Activated B cell treated with CpG ODN at 0.5 μM for 24 hours (primary cell): ENCODE measurements at regions not wholly inside any gene's neighbourhood (a gene's known extent, or its start where the extent isn't known, plus 50 kb on each side); places are given as distances from the start of the nearest gene placed in this dataset.
"Not testable (repeated sequence)": the region's sequence is repeated elsewhere in the genome, so short reads cannot be mapped to it uniquely, and the experiment has no call there.

ENCODE experiments used
- ATAC-seq: fragments of 200-7000 bp; cut with Tn5 transposase; one replicate; pipeline ENCODE4 v1.10.0; 2021; ENCODE audit warnings: low read depth, mild to moderate bottlenecking, moderate library complexity
- CTCF ChIA-PET: fragments of 350-600 bp; sonication (Branson Sonifier 250); formaldehyde crosslinking; loops from one replicate; lab custom pipeline; 2021; ENCODE audit warnings: antibody characterized with exemption; lab: Charles Lee
- POLR2A ChIA-PET: fragments of 350-600 bp; sonication (Branson Sonifier 250); formaldehyde crosslinking; loops from one replicate; lab custom pipeline; 2021; ENCODE audit warnings: antibody characterized with exemption; lab: Charles Lee
- DNase-seq: peaks from one replicate; pipeline ENCODE4 v3.0.0; 2022
- H3K27ac Mint-ChIP-seq: one replicate; pipeline ENCODE4 v1.8.0; 2020; ENCODE audit warnings: mixed read lengths
- H3K27me3 Mint-ChIP-seq: one replicate; pipeline ENCODE4 v1.8.0; 2021; ENCODE audit warnings: mixed read lengths
- H3K36me3 Mint-ChIP-seq: one replicate; pipeline ENCODE4 v1.8.0; 2021; ENCODE audit warnings: low read depth, mixed read lengths
- H3K4me1 Mint-ChIP-seq: one replicate; pipeline ENCODE4 v1.8.0; 2021; ENCODE audit warnings: mixed read lengths
- H3K4me3 Mint-ChIP-seq: one replicate; pipeline ENCODE4 v1.8.0; 2020; ENCODE audit warnings: mild to moderate bottlenecking, mixed read lengths
- H3K9me3 Mint-ChIP-seq: one replicate; pipeline ENCODE4 v1.8.0; 2020; ENCODE audit warnings: mixed read lengths
- intact Hi-C: fragments of 100-400 bp; cut with micrococcal nuclease; formaldehyde crosslinking; loops from one replicate; pipeline ENCODE4 v1.15.1; 2024

GRCh38 chrY:3088149-3088548 is 153.0 kb downstream of the ZFY start:
- H3K27ac Mint-ChIP-seq, H3K36me3 Mint-ChIP-seq, H3K27me3 Mint-ChIP-seq, H3K4me3 Mint-ChIP-seq, intact Hi-C loops, H3K4me1 Mint-ChIP-seq, H3K9me3 Mint-ChIP-seq, DNase-seq, CTCF ChIA-PET, ATAC-seq, POLR2A ChIA-PET: not testable (repeated sequence)

GRCh38 chrY:3108674-3109073 is 173.5 kb downstream of the ZFY start:
- POLR2A ChIA-PET, H3K36me3 Mint-ChIP-seq, H3K4me1 Mint-ChIP-seq, H3K27me3 Mint-ChIP-seq, ATAC-seq, H3K9me3 Mint-ChIP-seq, intact Hi-C loops, CTCF ChIA-PET, H3K27ac Mint-ChIP-seq, H3K4me3 Mint-ChIP-seq, DNase-seq: not testable (repeated sequence)

- intact Hi-C loops, DNase-seq, H3K4me3 Mint-ChIP-seq, CTCF ChIA-PET, POLR2A ChIA-PET, H3K27ac Mint-ChIP-seq, H3K9me3 Mint-ChIP-seq, H3K27me3 Mint-ChIP-seq, ATAC-seq, H3K4me1 Mint-ChIP-seq, H3K36me3 Mint-ChIP-seq: not testable (repeated sequence)
These were observed 185.1 kb downstream of the ZFY start for GRCh38 chrY:3120234-3120633.

- H3K36me3 Mint-ChIP-seq, H3K9me3 Mint-ChIP-seq, H3K27me3 Mint-ChIP-seq, H3K4me1 Mint-ChIP-seq, DNase-seq, POLR2A ChIA-PET, CTCF ChIA-PET, intact Hi-C loops, ATAC-seq, H3K4me3 Mint-ChIP-seq, H3K27ac Mint-ChIP-seq: not testable (repeated sequence)
These were observed 185.5 kb downstream of the ZFY start for GRCh38 chrY:3120716-3121115.

GRCh38 chrY:3123482-3123881 is 188.3 kb downstream of the ZFY start:
- POLR2A ChIA-PET, ATAC-seq, CTCF ChIA-PET, H3K4me1 Mint-ChIP-seq, H3K9me3 Mint-ChIP-seq, H3K36me3 Mint-ChIP-seq, H3K27me3 Mint-ChIP-seq, H3K27ac Mint-ChIP-seq, DNase-seq, intact Hi-C loops, H3K4me3 Mint-ChIP-seq: not testable (repeated sequence)

GRCh38 chrY:3171074-3171473 is 235.9 kb downstream of the ZFY start:
- ATAC-seq, H3K4me1 Mint-ChIP-seq, H3K27ac Mint-ChIP-seq, DNase-seq, H3K9me3 Mint-ChIP-seq, H3K27me3 Mint-ChIP-seq, intact Hi-C loops, POLR2A ChIA-PET, H3K36me3 Mint-ChIP-seq, H3K4me3 Mint-ChIP-seq, CTCF ChIA-PET: not testable (repeated sequence)

GRCh38 chrY:3195035-3195434 is 259.9 kb downstream of the ZFY start:
- intact Hi-C loops, DNase-seq, H3K27me3 Mint-ChIP-seq, H3K4me1 Mint-ChIP-seq, POLR2A ChIA-PET, H3K36me3 Mint-ChIP-seq, CTCF ChIA-PET, ATAC-seq, H3K27ac Mint-ChIP-seq, H3K9me3 Mint-ChIP-seq, H3K4me3 Mint-ChIP-seq: not testable (repeated sequence)

GRCh38 chrY:3202287-3202686 is 267.1 kb downstream of the ZFY start:
- CTCF ChIA-PET, H3K36me3 Mint-ChIP-seq, H3K27ac Mint-ChIP-seq, ATAC-seq, POLR2A ChIA-PET, H3K4me1 Mint-ChIP-seq, H3K9me3 Mint-ChIP-seq, H3K4me3 Mint-ChIP-seq, DNase-seq, intact Hi-C loops, H3K27me3 Mint-ChIP-seq: not testable (repeated sequence)

- intact Hi-C loops, ATAC-seq, H3K27me3 Mint-ChIP-seq, CTCF ChIA-PET, POLR2A ChIA-PET, H3K36me3 Mint-ChIP-seq, H3K4me1 Mint-ChIP-seq, H3K4me3 Mint-ChIP-seq, H3K9me3 Mint-ChIP-seq, H3K27ac Mint-ChIP-seq, DNase-seq: not testable (repeated sequence)
These were observed 271.6 kb downstream of the ZFY start for GRCh38 chrY:3206733-3207132.

- H3K27ac Mint-ChIP-seq, intact Hi-C loops, H3K4me3 Mint-ChIP-seq, ATAC-seq, POLR2A ChIA-PET, DNase-seq, H3K9me3 Mint-ChIP-seq, H3K4me1 Mint-ChIP-seq, H3K27me3 Mint-ChIP-seq, CTCF ChIA-PET, H3K36me3 Mint-ChIP-seq: not testable (repeated sequence)
These were observed 278.0 kb downstream of the ZFY start for GRCh38 chrY:3213183-3213582.

GRCh38 chrY:3218134-3218533 is 283.0 kb downstream of the ZFY start:
- CTCF ChIA-PET, H3K36me3 Mint-ChIP-seq, H3K4me3 Mint-ChIP-seq, H3K4me1 Mint-ChIP-seq, ATAC-seq, DNase-seq, H3K27ac Mint-ChIP-seq, H3K9me3 Mint-ChIP-seq, POLR2A ChIA-PET, intact Hi-C loops, H3K27me3 Mint-ChIP-seq: not testable (repeated sequence)

GRCh38 chrY:3218559-3218958 is 283.4 kb downstream of the ZFY start:
- H3K27me3 Mint-ChIP-seq, ATAC-seq, intact Hi-C loops, H3K4me3 Mint-ChIP-seq, H3K27ac Mint-ChIP-seq, CTCF ChIA-PET, H3K9me3 Mint-ChIP-seq, POLR2A ChIA-PET, H3K36me3 Mint-ChIP-seq, H3K4me1 Mint-ChIP-seq, DNase-seq: not testable (repeated sequence)

- H3K4me1 Mint-ChIP-seq, H3K27me3 Mint-ChIP-seq, H3K36me3 Mint-ChIP-seq, CTCF ChIA-PET, DNase-seq, ATAC-seq, H3K4me3 Mint-ChIP-seq, H3K27ac Mint-ChIP-seq, H3K9me3 Mint-ChIP-seq, intact Hi-C loops, POLR2A ChIA-PET: not testable (repeated sequence)
These were observed 316.0 kb upstream of the TGIF2LY start for GRCh38 chrY:3262911-3263310.
